Fibroblast of lung (primary cell): ENCODE measurements at regions not wholly inside any gene's neighbourhood (a gene's known extent, or its start where the extent isn't known, plus 50 kb on each side); places are given as distances from the start of the nearest gene placed in this dataset.

Source experiments
- CTCF ChIP-seq, 2 donors: IDR thresholded peaks in 1 of 2; conservative IDR thresholded peaks in 1 of 2; 1 replicate in 1 of 2; 2 replicates in 1 of 2; pipeline ENCODE4 v1.5.1; 2011 to 2012; ENCODE audit warnings: low read length in 2 of 2, control low read depth in 1 of 2, inconsistent platforms in 1 of 2, low read depth in 1 of 2, mild to moderate bottlenecking in 1 of 2
- EZH2 ChIP-seq: IDR thresholded peaks from 2 replicates; pipeline ENCODE4 v1.5.1; 2012; ENCODE audit warnings: low read length, control low read depth, mild to moderate bottlenecking; ENCODE audit errors: missing control alignments

- TF ChIP-seq CTCF (conservative IDR thresholded peaks at IDR 0.05 in 1 of 2, IDR thresholded peaks at IDR 0.05 in 1 of 2; ENCODE audit: low read depth in 1 of 2, low read length in 2 of 2), result no peak
- TF ChIP-seq EZH2, result no peak
Observed at GRCh38 chr2:162964513-162964912, 125.9 kb upstream of the KCNH7 start.
